ENCODE measurements at regions not wholly inside any gene's neighbourhood (a gene's known extent, or its start where the extent isn't known, plus 50 kb on each side); places are given as distances from the start of the nearest gene placed in this dataset.

- TF ChIP-seq CREB5 (CRISPR knock-in tag; IDR thresholded peaks at IDR 0.05; ENCODE audit: low read depth) (no peak), GLIS3 (CRISPR knock-in tag; IDR thresholded peaks at IDR 0.05) (no peak), ZNF8 (CRISPR knock-in tag; IDR thresholded peaks at IDR 0.05) (no peak), SNAI2 (CRISPR knock-in tag; IDR thresholded peaks at IDR 0.05) (no peak)
Measured at GRCh38 chr15:87564681-87565080, 691.9 kb downstream of the NTRK3 start (continued).

- no peak for ATAC-seq
- no peak for TF ChIP-seq ZNF565 (CRISPR knock-in tag; conservative IDR thresholded peaks at IDR 0.05; ENCODE audit: low read depth)
- no peak for TF ChIP-seq ZC3H10 (CRISPR knock-in tag; IDR thresholded peaks at IDR 0.05)
- TF ChIP-seq ZNF8 (CRISPR knock-in tag; IDR thresholded peaks at IDR 0.05), result no peak
- TF ChIP-seq TOX (CRISPR knock-in tag; IDR thresholded peaks at IDR 0.05; ENCODE audit: borderline replicate concordance), result no peak
- no peak for TF ChIP-seq ZFP3 (CRISPR knock-in tag; IDR thresholded peaks at IDR 0.05)
- no peak for TF ChIP-seq BACH2 (CRISPR knock-in tag; IDR thresholded peaks at IDR 0.05; ENCODE audit: borderline replicate concordance)
Measured at GRCh38 chr15:87563869-87564268, 692.7 kb downstream of the NTRK3 start.

GRCh38 chr15:87562203-87562602 is 694.3 kb downstream of the NTRK3 start:
- no peak for ATAC-seq
- TF ChIP-seq TSHZ2 (CRISPR knock-in tag; IDR thresholded peaks at IDR 0.05) (no peak), ESRRG (CRISPR knock-in tag; IDR thresholded peaks at IDR 0.05) (no peak), SNAI2 (CRISPR knock-in tag; IDR thresholded peaks at IDR 0.05) (no peak), ZNF70 (CRISPR knock-in tag; IDR thresholded peaks at IDR 0.05) (no peak)

GRCh38 chr15:87561641-87562040 is 694.9 kb downstream of the NTRK3 start:
- TF ChIP-seq ZNF565 (CRISPR knock-in tag; conservative IDR thresholded peaks at IDR 0.05; ENCODE audit: low read depth), result no peak
- no peak for TF ChIP-seq ZFP30 (CRISPR knock-in tag; IDR thresholded peaks at IDR 0.05)
- no peak for TF ChIP-seq ZNF70 (CRISPR knock-in tag; IDR thresholded peaks at IDR 0.05)
- no peak for TF ChIP-seq TSHZ2 (CRISPR knock-in tag; IDR thresholded peaks at IDR 0.05)
- no peak for TF ChIP-seq PPARA (CRISPR knock-in tag; IDR thresholded peaks at IDR 0.05; ENCODE audit: borderline replicate concordance)
- no peak for TF ChIP-seq ZNF8 (CRISPR knock-in tag; IDR thresholded peaks at IDR 0.05)
- no peak for TF ChIP-seq PATZ1 (CRISPR knock-in tag; IDR thresholded peaks at IDR 0.05; ENCODE audit: borderline replicate concordance)
- TF ChIP-seq POU6F1 (CRISPR knock-in tag; IDR thresholded peaks at IDR 0.05; ENCODE audit: borderline replicate concordance, low read depth), result no peak
- no peak for TF ChIP-seq ARNTL (CRISPR knock-in tag; IDR thresholded peaks at IDR 0.05; ENCODE audit: borderline replicate concordance, low read depth)
- TF ChIP-seq OSR1 (CRISPR knock-in tag; IDR thresholded peaks at IDR 0.05), result no peak
- TF ChIP-seq GLIS3 (CRISPR knock-in tag; IDR thresholded peaks at IDR 0.05), result no peak
- TF ChIP-seq SNAI2 (CRISPR knock-in tag; IDR thresholded peaks at IDR 0.05), result no peak
- TF ChIP-seq ISL1 (CRISPR knock-in tag; IDR thresholded peaks at IDR 0.05), result no peak
- no peak for TF ChIP-seq CSRNP3 (CRISPR knock-in tag; IDR thresholded peaks at IDR 0.05)
- no peak for ATAC-seq

All from SK-N-SH treated with all-trans-retinoic acid at 6 μM for 48 hours (cell line).